Cardiac muscle cell (in vitro differentiated cells and primary cell): ENCODE measurements at regions not wholly inside any gene's neighbourhood (a gene's known extent, or its start where the extent isn't known, plus 50 kb on each side); places are given as distances from the start of the nearest gene placed in this dataset.

Experiments
- DNase-seq, 2 donors: peaks; one replicate each; pipeline versions ENCODE4 v3.0.0 to v3.0.0-alpha.2; 2010 to 2017; ENCODE audit warnings: low read depth in 1 of 2, low spot score in 1 of 2
- H3K27ac ChIP-seq: fragments of 200-600 bp; sonication (generic); 2 replicates; pipeline ENCODE4 v1.5.1; 2016
- H3K27me3 ChIP-seq: fragments of 200-600 bp; sonication (generic); 2 replicates; pipeline ENCODE4 v1.6.0; 2016; ENCODE audit warnings: control low read depth
- H3K36me3 ChIP-seq: fragments of 200-600 bp; sonication (generic); 2 replicates; pipeline ENCODE4 v1.5.1; 2016; ENCODE audit warnings: control low read depth
- H3K4me1 ChIP-seq: fragments of 200-600 bp; sonication (generic); 2 replicates; pipeline ENCODE4 v1.8.1; 2017; ENCODE audit warnings: low read depth, mild to moderate bottlenecking, mixed run types
- H3K4me3 ChIP-seq: fragments of 200-600 bp; sonication (generic); 2 replicates; pipeline ENCODE4 v1.5.1; 2016; ENCODE audit warnings: mild to moderate bottlenecking
- H3K9me3 ChIP-seq: fragments of 200-600 bp; sonication (generic); 2 replicates; pipeline ENCODE4 v1.5.1; 2017; ENCODE audit warnings: low read depth, mild to moderate bottlenecking, control low read depth
- TF ChIP-seq, protein P1 (sequence below): IDR thresholded peaks from 2 replicates; pipeline ENCODE4 v1.5.1; 2012; ENCODE audit warnings: low read depth, mild to moderate bottlenecking, low read length

DNA sequence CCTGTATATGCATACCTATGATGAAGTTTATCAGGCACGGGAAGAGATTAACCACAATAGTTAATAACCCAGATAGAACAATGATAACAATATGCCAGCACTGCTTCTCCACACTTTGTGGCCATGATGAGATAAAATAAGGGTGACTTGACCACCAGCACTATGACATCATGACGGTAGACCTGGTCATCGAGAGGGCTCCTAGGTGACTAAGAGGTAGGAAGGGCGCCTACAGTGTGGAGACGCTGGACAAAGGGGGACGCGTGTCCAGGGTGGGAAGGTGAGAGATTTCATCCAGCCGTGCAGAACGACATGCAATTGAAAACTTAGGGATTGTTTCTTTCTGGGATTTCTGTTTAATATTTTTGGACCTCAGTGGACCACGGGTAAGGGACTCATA, 221.8 kb upstream of the RTL1 start:
- TF ChIP-seq, protein P1, sequence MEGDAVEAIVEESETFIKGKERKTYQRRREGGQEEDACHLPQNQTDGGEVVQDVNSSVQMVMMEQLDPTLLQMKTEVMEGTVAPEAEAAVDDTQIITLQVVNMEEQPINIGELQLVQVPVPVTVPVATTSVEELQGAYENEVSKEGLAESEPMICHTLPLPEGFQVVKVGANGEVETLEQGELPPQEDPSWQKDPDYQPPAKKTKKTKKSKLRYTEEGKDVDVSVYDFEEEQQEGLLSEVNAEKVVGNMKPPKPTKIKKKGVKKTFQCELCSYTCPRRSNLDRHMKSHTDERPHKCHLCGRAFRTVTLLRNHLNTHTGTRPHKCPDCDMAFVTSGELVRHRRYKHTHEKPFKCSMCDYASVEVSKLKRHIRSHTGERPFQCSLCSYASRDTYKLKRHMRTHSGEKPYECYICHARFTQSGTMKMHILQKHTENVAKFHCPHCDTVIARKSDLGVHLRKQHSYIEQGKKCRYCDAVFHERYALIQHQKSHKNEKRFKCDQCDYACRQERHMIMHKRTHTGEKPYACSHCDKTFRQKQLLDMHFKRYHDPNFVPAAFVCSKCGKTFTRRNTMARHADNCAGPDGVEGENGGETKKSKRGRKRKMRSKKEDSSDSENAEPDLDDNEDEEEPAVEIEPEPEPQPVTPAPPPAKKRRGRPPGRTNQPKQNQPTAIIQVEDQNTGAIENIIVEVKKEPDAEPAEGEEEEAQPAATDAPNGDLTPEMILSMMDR: no peak
- no peak for DNase-seq
- H3K9me3 ChIP-seq: no peaks in the 10 kb centered on the region
- no peaks in the 10 kb centered on the region for H3K27me3 ChIP-seq
- H3K4me3 ChIP-seq: no peak overlapping the region
- H3K4me1 ChIP-seq: no peaks in the 10 kb centered on the region
- H3K27ac ChIP-seq: no peak overlapping the region
- no peaks in the 10 kb centered on the region for H3K36me3 ChIP-seq

DNA sequence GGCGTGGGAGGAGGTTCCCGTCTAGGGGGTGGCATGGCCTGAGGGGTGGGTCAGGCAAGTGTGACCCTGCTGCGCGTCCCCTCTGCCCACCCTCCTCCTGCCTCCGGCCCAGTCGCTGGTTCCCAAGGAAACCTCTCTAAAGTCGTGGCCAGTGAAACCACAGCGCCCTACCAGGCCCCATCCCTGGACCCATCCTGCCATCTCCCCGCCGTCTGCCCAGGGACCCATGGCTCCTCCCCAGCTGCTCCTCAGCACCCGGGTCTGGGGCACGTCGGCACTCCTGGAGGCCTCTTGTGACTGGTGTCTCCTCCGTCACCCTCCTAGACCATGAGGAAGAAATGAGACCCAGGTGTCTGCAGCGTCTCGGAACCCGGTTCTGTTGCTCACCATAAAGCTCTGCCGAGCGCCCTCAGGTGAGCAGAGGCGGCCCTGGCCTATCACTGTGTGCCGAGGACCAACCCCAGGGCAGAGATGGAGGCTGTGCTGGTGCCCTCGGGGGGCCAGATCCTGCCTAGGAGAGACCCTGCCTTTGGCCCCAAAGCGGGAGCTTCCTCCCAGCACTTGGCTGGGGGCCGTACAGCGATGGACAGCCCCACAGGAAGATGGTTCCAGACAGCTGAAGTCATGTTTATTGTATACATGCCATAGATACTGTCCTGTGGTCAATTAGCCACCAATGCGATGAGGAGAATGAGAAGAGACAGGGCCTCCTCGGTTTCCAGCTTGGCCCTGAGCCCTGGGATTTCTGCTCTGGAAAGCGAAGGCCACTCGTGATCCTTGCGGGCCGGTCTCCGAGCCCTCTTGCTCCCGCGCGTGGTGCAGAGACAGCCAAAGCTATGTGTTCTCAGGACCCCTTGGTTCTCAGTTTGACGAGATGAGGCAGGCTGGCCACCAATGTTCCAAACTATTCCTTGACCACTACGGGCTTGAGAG, 222.5 kb upstream of the RTL1 start:
- Histone ChIP-seq H3K27ac (no peak overlapping the region), H3K27me3 (no peaks in the 10 kb centered on the region), H3K4me1 (no peaks in the 10 kb centered on the region), H3K9me3 (no peaks in the 10 kb centered on the region), H3K36me3 (no peaks in the 10 kb centered on the region), H3K4me3 (no peak overlapping the region)
- TF ChIP-seq, protein P1: no peak
- DNase-seq: no peak

DNA sequence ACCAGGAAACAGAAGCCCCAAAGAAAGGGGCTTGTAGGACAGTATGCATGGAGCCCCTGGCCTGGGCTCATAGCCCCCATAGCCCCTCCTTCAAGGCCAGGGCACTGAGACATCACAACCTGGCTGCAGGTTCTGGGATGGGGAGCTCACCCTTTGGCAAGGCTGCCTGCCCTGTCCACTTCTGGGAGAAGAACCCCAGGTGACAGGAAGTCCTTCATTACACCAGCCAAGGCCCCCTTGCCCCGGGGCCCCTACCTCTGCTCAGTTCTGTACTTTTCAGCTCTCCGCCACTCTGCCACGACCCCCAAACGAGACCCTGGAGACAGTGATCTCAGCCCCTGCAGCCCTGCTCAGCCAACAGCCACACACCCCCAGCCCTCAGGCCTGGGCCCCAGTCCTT, 223.2 kb upstream of the RTL1 start:
- Histone ChIP-seq H3K27me3 (no peaks in the 10 kb centered on the region), H3K4me1 (no peaks in the 10 kb centered on the region), H3K27ac (no peak overlapping the region)

DNA sequence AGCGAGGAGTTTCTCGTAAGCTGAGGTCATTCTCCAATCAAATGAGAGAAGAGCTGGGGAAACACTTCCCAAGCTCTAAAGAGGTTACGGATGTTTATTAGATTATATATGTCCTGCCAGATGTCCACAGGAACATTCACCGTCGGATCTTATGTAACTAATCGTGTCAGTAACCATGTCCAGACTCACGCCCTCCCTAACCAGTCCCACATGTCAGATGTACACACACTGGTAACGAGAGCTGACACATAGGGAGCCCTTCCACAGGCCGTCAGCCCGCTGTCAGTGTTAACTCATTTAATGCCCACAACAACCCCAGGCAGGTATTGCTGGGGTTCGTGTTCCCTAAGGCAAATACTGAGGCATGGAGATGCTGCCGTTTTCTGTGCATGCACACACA, 223.7 kb upstream of the RTL1 start:
- Histone ChIP-seq H3K4me1 (no peaks in the 10 kb centered on the region), H3K27me3 (no peaks in the 10 kb centered on the region), H3K27ac (no peak overlapping the region), H3K4me3 (no peak overlapping the region), H3K9me3 (no peaks in the 10 kb centered on the region), H3K36me3 (no peaks in the 10 kb centered on the region)
- DNase-seq: no peak
- TF ChIP-seq, protein P1: no peak

More for the DNA sequence above, 223.2 kb upstream of the RTL1 start:
- H3K9me3 ChIP-seq: no peaks in the 10 kb centered on the region
- no peak overlapping the region for H3K4me3 ChIP-seq
- H3K36me3 ChIP-seq: no peaks in the 10 kb centered on the region
- DNase-seq: no peak
- TF ChIP-seq, protein P1: no peak

DNA sequence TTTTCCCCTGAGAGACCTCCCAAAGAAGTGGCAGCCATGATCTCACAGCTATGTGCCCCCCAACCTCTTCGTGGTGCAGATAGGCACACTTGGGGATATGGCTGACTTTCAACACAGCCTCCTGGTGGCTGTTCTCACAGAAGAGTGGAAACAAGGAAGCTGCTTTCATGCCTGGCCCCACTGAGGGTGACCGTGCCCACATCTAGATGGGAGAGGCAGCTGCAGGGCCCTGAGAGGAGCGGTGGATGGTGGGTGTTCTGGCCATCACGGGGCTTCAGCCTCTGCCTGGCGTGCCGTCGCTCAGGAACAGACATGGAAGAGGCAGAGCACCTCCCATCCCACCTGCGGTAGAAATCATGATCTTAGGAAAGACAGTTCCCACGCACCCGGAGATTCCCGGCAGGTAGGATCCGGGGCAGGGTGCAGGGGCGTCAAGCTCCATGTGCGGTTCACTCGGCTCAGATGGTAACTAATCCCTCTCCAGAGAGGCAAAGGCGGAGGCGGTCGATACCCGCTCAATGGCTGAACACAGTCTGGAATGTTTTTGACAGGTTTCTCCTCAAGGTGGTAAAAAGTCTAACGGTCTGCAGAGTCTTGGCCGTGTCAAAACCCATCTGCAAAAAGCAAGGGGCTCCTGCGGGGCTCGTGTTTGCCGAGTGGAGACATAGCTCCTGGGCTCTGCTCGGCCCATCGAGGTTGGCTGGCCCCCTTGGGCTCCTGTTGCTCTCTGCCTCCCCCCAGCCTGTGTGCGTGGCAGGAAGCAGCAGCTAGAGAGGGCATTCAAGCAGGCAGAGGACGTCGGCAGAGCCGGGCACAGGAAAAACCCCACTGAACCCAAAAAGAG, 225.2 kb upstream of the RTL1 start:
- Histone ChIP-seq H3K36me3 (no peaks in the 10 kb centered on the region), H3K9me3 (no peaks in the 10 kb centered on the region), H3K4me3 (no peak overlapping the region), H3K27ac (no peak overlapping the region), H3K27me3 (no peaks in the 10 kb centered on the region), H3K4me1 (no peaks in the 10 kb centered on the region)
- DNase-seq: no peak
- TF ChIP-seq, protein P1: no peak
